Mesenchymal stem cell (in vitro differentiated cells and primary cell): ENCODE measurements at regions not wholly inside any gene's neighbourhood (a gene's known extent, or its start where the extent isn't known, plus 50 kb on each side); places are given as distances from the start of the nearest gene placed in this dataset.
"Not testable (repeated sequence)": the region's sequence is repeated elsewhere in the genome, so short reads cannot be mapped to it uniquely, and the experiment has no call there.

Experiments
- DNase-seq: peaks from one replicate; pipeline ENCODE4 v3.0.0-alpha.2; 2013
- H2AFZ ChIP-seq: one replicate; pipeline ENCODE4 v1.6.1; 2013; ENCODE audit warnings: low read depth, mild to moderate bottlenecking, control low read depth, inconsistent platforms, low read length, moderate library complexity
- H2AK5ac ChIP-seq: 2 replicates; pipeline ENCODE4 v1.6.1; 2013; ENCODE audit warnings: low read length, moderate library complexity, mild to moderate bottlenecking, inconsistent platforms; ENCODE audit not compliant: severe bottlenecking
- H2BK120ac ChIP-seq: one replicate; pipeline ENCODE4 v1.6.1; 2013; ENCODE audit warnings: low read depth, mild to moderate bottlenecking, inconsistent platforms, low read length, moderate library complexity
- H2BK12ac ChIP-seq, 2 experiments: one replicate each; pipeline ENCODE4 v1.6.1; 2013; ENCODE audit warnings: inconsistent platforms in 2 of 2, low read length in 2 of 2, mild to moderate bottlenecking in 2 of 2, moderate library complexity in 2 of 2, control low read depth in 1 of 2
- H2BK15ac ChIP-seq: one replicate; pipeline ENCODE4 v1.6.1; 2013; ENCODE audit warnings: mild to moderate bottlenecking, low read depth, inconsistent platforms; ENCODE audit not compliant: poor library complexity, severe bottlenecking
- H2BK5ac ChIP-seq: 2 replicates; pipeline ENCODE4 v1.6.1; 2013; ENCODE audit warnings: low read depth, mild to moderate bottlenecking, low read length, control low read depth, inconsistent platforms; ENCODE audit not compliant: poor library complexity, severe bottlenecking
- H3K14ac ChIP-seq, 2 experiments: one replicate each; pipeline ENCODE4 v1.6.1; 2013; ENCODE audit warnings: inconsistent platforms in 2 of 2, low read length in 2 of 2, control low read depth in 1 of 2, mild to moderate bottlenecking in 1 of 2, moderate library complexity in 1 of 2
- H3K18ac ChIP-seq, 2 experiments: one replicate each; pipeline ENCODE4 v1.6.1; 2013; ENCODE audit warnings: inconsistent platforms in 2 of 2, low read length in 2 of 2, control low read depth in 1 of 2, low read depth in 1 of 2, mild to moderate bottlenecking in 1 of 2
- H3K23ac ChIP-seq, 2 experiments: one replicate each; pipeline ENCODE4 v1.6.1; 2013; ENCODE audit warnings: inconsistent platforms in 2 of 2, low read length in 2 of 2, mild to moderate bottlenecking in 2 of 2, moderate library complexity in 2 of 2, control low read depth in 1 of 2
- H3K27ac ChIP-seq: 2 replicates; pipeline ENCODE4 v1.5.1; 2013; ENCODE audit warnings: mild to moderate bottlenecking, moderate library complexity, low read length, control low read depth, inconsistent platforms; ENCODE audit not compliant: poor library complexity, severe bottlenecking
- H3K27me3 ChIP-seq, 2 experiments: 2 replicates each; pipeline versions ENCODE4 v1.6.1 to v1.7.0; 2013; ENCODE audit warnings: low read length in 2 of 2, mild to moderate bottlenecking in 2 of 2, moderate library complexity in 2 of 2, control low read depth in 1 of 2, inconsistent platforms in 1 of 2; ENCODE audit not compliant: control insufficient read depth in 1 of 2, insufficient read depth in 1 of 2
- H3K36me3 ChIP-seq, 2 experiments: 2 replicates each; pipeline versions ENCODE4 v1.6.1 to v1.7.0; 2013; ENCODE audit warnings: low read length in 2 of 2, control low read depth in 1 of 2, inconsistent platforms in 1 of 2, low read depth in 1 of 2, mild to moderate bottlenecking in 1 of 2; ENCODE audit not compliant: insufficient read depth in 2 of 2, control insufficient read depth in 1 of 2
- H3K4ac ChIP-seq, 2 experiments: one replicate each; pipeline ENCODE4 v1.6.1; 2013; ENCODE audit warnings: inconsistent platforms in 2 of 2, low read length in 2 of 2, mild to moderate bottlenecking in 2 of 2, moderate library complexity in 2 of 2, control low read depth in 1 of 2, low read depth in 1 of 2
- H3K4me1 ChIP-seq: 2 replicates; pipeline ENCODE4 v1.6.1; 2013; ENCODE audit warnings: low read depth, low read length, control low read depth; ENCODE audit not compliant: control insufficient read depth, insufficient read depth
- H3K4me2 ChIP-seq: 2 replicates; pipeline ENCODE4 v1.6.1; 2013; ENCODE audit warnings: low read length, mild to moderate bottlenecking, inconsistent platforms; ENCODE audit not compliant: poor library complexity, severe bottlenecking
- H3K4me3 ChIP-seq, 2 experiments: 2 replicates each; pipeline versions ENCODE4 v1.5.1 to v1.7.0; 2013; ENCODE audit warnings: low read length in 2 of 2, mild to moderate bottlenecking in 2 of 2, control low read depth in 1 of 2, low read depth in 1 of 2; ENCODE audit not compliant: insufficient read depth in 1 of 2
- H3K79me1 ChIP-seq: replicated peaks from 2 replicates; pipeline ENCODE4 v1.6.1; 2013; ENCODE audit warnings: mild to moderate bottlenecking, control low read depth, low read length, inconsistent platforms; ENCODE audit not compliant: poor library complexity, severe bottlenecking
- H3K9ac ChIP-seq: 2 replicates; pipeline ENCODE4 v1.7.0; 2013; ENCODE audit warnings: mild to moderate bottlenecking, low read length, moderate library complexity
- H3K9me3 ChIP-seq: 2 replicates; pipeline ENCODE4 v1.7.0; 2013; ENCODE audit warnings: mild to moderate bottlenecking, low read length; ENCODE audit not compliant: control insufficient read depth
- H4K8ac ChIP-seq: one replicate; pipeline ENCODE4 v1.6.1; 2013; ENCODE audit warnings: inconsistent platforms, mild to moderate bottlenecking, low read length, moderate library complexity
- H4K91ac ChIP-seq: one replicate; pipeline ENCODE4 v1.6.1; 2013; ENCODE audit warnings: mild to moderate bottlenecking, low read length, inconsistent platforms
- WGBS: methylation state at CpG from one replicate; pipeline ENCODE4 v1.1.7; 2013; ENCODE audit warnings: mixed read lengths; 5-methylcytosine and 5-hydroxymethylcytosine counted together

GRCh38 chr4:38420254-38420653, 243.7 kb upstream of the KLF3 start:
- not testable (repeated sequence) for H2BK5ac ChIP-seq

DNA sequence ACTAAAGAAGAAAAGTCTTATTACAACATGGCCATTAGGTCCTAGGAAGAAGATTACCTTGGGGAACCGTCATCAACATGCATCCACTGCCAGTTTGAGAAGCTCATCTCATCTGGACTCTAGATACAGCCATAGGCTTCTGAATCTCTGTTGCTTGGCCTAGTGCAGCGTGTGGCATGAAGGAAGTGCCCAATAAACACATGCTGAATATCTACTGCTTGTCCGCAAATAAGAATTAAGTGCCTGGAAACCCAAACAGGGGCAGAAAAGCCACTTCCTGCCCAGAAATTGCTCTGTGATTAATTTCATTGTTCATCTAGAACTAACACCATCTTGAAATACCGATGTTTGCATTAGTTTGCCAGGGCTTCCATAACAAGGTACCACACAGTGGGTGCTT, 241.1 kb upstream of the KLF3 start:
- Histone ChIP-seq H3K36me3 (no peaks in the 10 kb centered on the region), H2BK5ac (no peak overlapping the region), H2BK120ac (no peak overlapping the region), H2AK5ac (no peak overlapping the region), H3K4ac (no peak overlapping the region), H2AFZ (no peak overlapping the region), H3K4me3 (no peak overlapping the region), H3K9ac (no peak overlapping the region), H3K4me1 (peaks cover 4% of the 10 kb centered on the region), H3K14ac (no peak overlapping the region), H3K27ac (no peak overlapping the region), H3K27me3 (no peaks in the 10 kb centered on the region), H4K91ac (no peak overlapping the region), H2BK12ac (no peak overlapping the region), H3K23ac (no peak overlapping the region), H2BK15ac (no peak overlapping the region), H3K9me3 (peaks cover 4% of the 10 kb centered on the region), H3K79me1 (no peaks in the 10 kb centered on the region), H3K4me2 (no peak overlapping the region), H4K8ac (no peak overlapping the region), H3K18ac (no peak overlapping the region)
- DNase-seq, result no peak
- 94% methylated on average over 4 of the region's 4 CpGs for WGBS

More at GRCh38 chr4:38420254-38420653, 243.7 kb upstream of the KLF3 start:
- H3K4me1 ChIP-seq, H3K18ac ChIP-seq, H3K9ac ChIP-seq, H3K14ac ChIP-seq, H3K27me3 ChIP-seq, H3K36me3 ChIP-seq, DNase-seq, H3K4me3 ChIP-seq, H3K27ac ChIP-seq, H3K23ac ChIP-seq, H2AK5ac ChIP-seq, H3K9me3 ChIP-seq, H4K8ac ChIP-seq, H3K79me1 ChIP-seq, H2BK12ac ChIP-seq, H2BK15ac ChIP-seq, H4K91ac ChIP-seq, H3K4ac ChIP-seq, H2AFZ ChIP-seq, H2BK120ac ChIP-seq, H3K4me2 ChIP-seq: not testable (repeated sequence)
- 89% methylated on average over 3 of the region's 4 CpGs for WGBS

DNA sequence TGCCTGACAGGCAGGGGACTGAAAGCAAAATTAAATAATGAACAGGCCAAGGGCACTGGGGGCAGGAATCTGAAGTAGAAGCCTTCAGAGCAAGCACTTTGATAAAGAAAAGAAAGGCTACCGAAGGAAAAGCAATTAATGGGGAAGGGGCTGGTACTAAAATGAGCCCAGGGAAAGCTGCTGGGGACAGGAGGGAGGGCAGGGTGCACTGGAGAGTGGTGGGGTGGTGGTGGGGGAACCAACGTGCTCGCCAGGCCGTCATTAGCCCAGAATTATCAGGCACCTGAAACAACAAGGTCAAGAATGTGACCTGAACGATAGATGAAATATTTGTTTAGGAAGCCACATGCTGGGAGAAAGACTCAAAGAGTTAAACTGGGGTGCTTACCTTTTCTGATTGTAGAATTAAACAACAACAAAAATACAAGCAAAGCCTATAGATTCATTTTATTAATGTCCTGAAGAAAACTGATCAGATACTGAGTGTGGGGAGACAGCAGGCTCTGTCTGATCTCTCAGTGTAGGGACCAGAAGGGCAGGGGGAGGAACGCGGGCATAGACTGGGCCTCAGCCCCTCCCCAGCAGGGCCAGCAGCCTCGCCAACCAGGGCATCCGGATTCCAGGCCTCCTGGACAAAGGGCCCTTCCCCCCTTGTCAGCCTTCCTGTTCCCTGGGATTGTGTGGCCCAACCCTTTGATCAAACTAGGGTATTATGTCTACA, 239.7 kb upstream of the KLF3 start:
- Histone ChIP-seq H3K23ac (no peak overlapping the region), H3K18ac (no peak overlapping the region), H3K27ac (no peak overlapping the region), H2BK12ac (no peak overlapping the region), H3K9me3 (peaks cover 4% of the 10 kb centered on the region), H2AK5ac (no peak overlapping the region), H3K4ac (no peak overlapping the region), H3K79me1 (no peaks in the 10 kb centered on the region), H4K91ac (no peak overlapping the region), H3K4me1 (peaks cover 4% of the 10 kb centered on the region), H3K4me2 (no peak overlapping the region), H3K9ac (no peak overlapping the region), H2BK120ac (no peak overlapping the region), H2BK5ac (no peak overlapping the region), H2AFZ (no peak overlapping the region), H3K27me3 (peaks cover 0 to 3% of the 10 kb centered on the region in 2 experiments), H3K4me3 (no peak overlapping the region), H3K14ac (no peak overlapping the region), H4K8ac (no peak overlapping the region), H3K36me3 (no peaks in the 10 kb centered on the region), H2BK15ac (no peak overlapping the region)
- 55% methylated on average over 8 of the region's 9 CpGs for WGBS
- no peak for DNase-seq

- H3K4me1 ChIP-seq, result peaks cover 4% of the 10 kb centered on the region
- DNase-seq, result no peak
- H4K91ac ChIP-seq, result no peak overlapping the region
- H3K9me3 ChIP-seq, result peaks cover 4% of the 10 kb centered on the region
- no peak overlapping the region for H2AK5ac ChIP-seq
- H3K27me3 ChIP-seq, result peaks cover 0 to 3% of the 10 kb centered on the region in 2 experiments
- H2BK12ac ChIP-seq, result no peak overlapping the region
- H4K8ac ChIP-seq, result no peak overlapping the region
- H2BK5ac ChIP-seq, result no peak overlapping the region
- no peak overlapping the region for H3K4me3 ChIP-seq
- no peak overlapping the region for H2AFZ ChIP-seq
- H3K4ac ChIP-seq, result no peak overlapping the region
- H3K4me2 ChIP-seq, result no peak overlapping the region
- no peak overlapping the region for H2BK120ac ChIP-seq
- H3K9ac ChIP-seq, result no peak overlapping the region
- H3K27ac ChIP-seq, result no peak overlapping the region
- no peaks in the 10 kb centered on the region for H3K79me1 ChIP-seq
- H3K36me3 ChIP-seq, result no peaks in the 10 kb centered on the region
- no peak overlapping the region for H2BK15ac ChIP-seq
- no peak overlapping the region for H3K18ac ChIP-seq
- no peak overlapping the region for H3K23ac ChIP-seq
- no peak overlapping the region for H3K14ac ChIP-seq
Measured at GRCh38 chr4:38426532-38426931, 237.5 kb upstream of the KLF3 start.
